H9 (cell line): ENCODE measurements at regions not wholly inside any gene's neighbourhood (a gene's known extent, or its start where the extent isn't known, plus 50 kb on each side); places are given as distances from the start of the nearest gene placed in this dataset.

Experiments
- DNase-seq: peaks from one replicate; pipeline ENCODE4 v3.0.0-alpha.2; 2017
- H2AFZ ChIP-seq: one replicate; pipeline ENCODE4 v1.6.1; 2013; ENCODE audit warnings: mild to moderate bottlenecking, low read length, control low read depth, moderate library complexity
- H2AK5ac ChIP-seq: 2 replicates; pipeline ENCODE4 v1.6.1; 2013; ENCODE audit warnings: low read length, control low read depth, mixed read lengths; ENCODE audit not compliant: insufficient read length
- H2BK120ac ChIP-seq: one replicate; pipeline ENCODE4 v1.6.1; 2013; ENCODE audit warnings: low read depth, mild to moderate bottlenecking, low read length, control low read depth, inconsistent platforms; ENCODE audit not compliant: poor library complexity, severe bottlenecking
- H2BK12ac ChIP-seq: 2 replicates; pipeline ENCODE4 v1.6.1; 2013; ENCODE audit warnings: low read length, control low read depth, mixed read lengths, low read depth; ENCODE audit not compliant: insufficient read length
- H2BK15ac ChIP-seq: 2 replicates; pipeline ENCODE4 v1.6.1; 2013; ENCODE audit warnings: low read depth, low read length, control low read depth
- H2BK20ac ChIP-seq: one replicate; pipeline ENCODE4 v1.6.1; 2013; ENCODE audit warnings: low read depth, mild to moderate bottlenecking, low read length, control low read depth, inconsistent platforms; ENCODE audit not compliant: poor library complexity, severe bottlenecking
- H2BK5ac ChIP-seq: 2 replicates; pipeline ENCODE4 v1.6.1; 2013; ENCODE audit warnings: low read length, control low read depth, mixed read lengths; ENCODE audit not compliant: insufficient read length
- H3K14ac ChIP-seq: 2 replicates; pipeline ENCODE4 v1.6.1; 2013; ENCODE audit warnings: low read length, control low read depth; ENCODE audit not compliant: insufficient read depth
- H3K18ac ChIP-seq: 2 replicates; pipeline ENCODE4 v1.6.1; 2013; ENCODE audit warnings: low read depth, mild to moderate bottlenecking, mixed read lengths, low read length, control low read depth; ENCODE audit not compliant: insufficient read length
- H3K23ac ChIP-seq: 2 replicates; pipeline ENCODE4 v1.6.1; 2013; ENCODE audit warnings: low read length, control low read depth, mixed read lengths, low read depth; ENCODE audit not compliant: insufficient read length
- H3K23me2 ChIP-seq: 2 replicates; pipeline ENCODE4 v1.6.1; 2013; ENCODE audit warnings: low read depth, mild to moderate bottlenecking, mixed read lengths, low read length, control low read depth; ENCODE audit not compliant: insufficient read length, poor library complexity, severe bottlenecking
- H3K27ac ChIP-seq: 2 replicates; pipeline ENCODE4 v1.5.1; 2013; ENCODE audit warnings: low read length, control low read depth, mixed read lengths, low read depth; ENCODE audit not compliant: insufficient read length
- H3K27me3 ChIP-seq: 2 replicates; pipeline ENCODE4 v1.6.1; 2013; ENCODE audit warnings: low read length, control low read depth, inconsistent platforms; ENCODE audit not compliant: insufficient read depth
- H3K4ac ChIP-seq: 2 replicates; pipeline ENCODE4 v1.6.1; 2013; ENCODE audit warnings: low read depth, mild to moderate bottlenecking, control low read depth, inconsistent platforms, low read length, moderate library complexity
- H3K4me1 ChIP-seq: 2 replicates; pipeline ENCODE4 v1.6.1; 2013; ENCODE audit warnings: low read length, control low read depth, inconsistent platforms; ENCODE audit not compliant: insufficient read depth
- H3K4me2 ChIP-seq: 2 replicates; pipeline ENCODE4 v1.6.1; 2013; ENCODE audit warnings: low read length, control low read depth, mixed read lengths; ENCODE audit not compliant: insufficient read length, insufficient read depth
- H3K56ac ChIP-seq: 2 replicates; pipeline ENCODE4 v1.6.1; 2013; ENCODE audit warnings: low read depth, mild to moderate bottlenecking, mixed read lengths, low read length, control low read depth; ENCODE audit not compliant: insufficient read length
- H3K79me1 ChIP-seq: 2 replicates; pipeline ENCODE4 v1.6.1; 2013; ENCODE audit warnings: low read depth, mild to moderate bottlenecking, moderate library complexity, low read length, control low read depth, inconsistent platforms; ENCODE audit not compliant: insufficient read depth, poor library complexity, severe bottlenecking
- H3K79me2 ChIP-seq: 2 replicates; pipeline ENCODE4 v1.6.1; 2013; ENCODE audit warnings: low read length, control low read depth, inconsistent platforms; ENCODE audit not compliant: insufficient read depth
- H3K9ac ChIP-seq: 2 replicates; pipeline ENCODE4 v1.6.1; 2013; ENCODE audit warnings: low read length, control low read depth, mixed read lengths; ENCODE audit not compliant: insufficient read length; ENCODE audit errors: extremely low read depth
- H3K9me3 ChIP-seq: one replicate; pipeline ENCODE4 v1.6.1; 2013; ENCODE audit warnings: low read depth, low read length, inconsistent platforms; ENCODE audit not compliant: control insufficient read depth
- H3T11ph ChIP-seq: one replicate; pipeline ENCODE4 v1.6.1; 2013; ENCODE audit warnings: mild to moderate bottlenecking, low read length, control low read depth, inconsistent platforms
- H4K20me1 ChIP-seq: one replicate; pipeline ENCODE4 v1.6.1; 2013; ENCODE audit not compliant: control insufficient read depth, insufficient read length, insufficient read depth
- H4K5ac ChIP-seq: 2 replicates; pipeline ENCODE4 v1.6.1; 2013; ENCODE audit warnings: low read depth, mild to moderate bottlenecking, mixed read lengths, low read length, control low read depth; ENCODE audit not compliant: insufficient read length
- H4K8ac ChIP-seq: replicated peaks from 2 replicates; pipeline ENCODE4 v1.6.1; 2013; ENCODE audit warnings: low read length, control low read depth, mixed read lengths, low read depth; ENCODE audit not compliant: insufficient read length
- H4K91ac ChIP-seq: 2 replicates; pipeline ENCODE4 v1.6.1; 2013; ENCODE audit warnings: low read depth, mild to moderate bottlenecking, moderate library complexity, mixed read lengths, low read length, control low read depth; ENCODE audit not compliant: insufficient read length
- H3K27ac Mint-ChIP-seq, 3 experiments: 2 replicates in 2 of 3; 3 replicates in 1 of 3; pipeline ENCODE4 v1.8.0; 2020 to 2021; ENCODE audit warnings: mixed read lengths in 3 of 3, mild to moderate bottlenecking in 1 of 3, moderate library complexity in 1 of 3
- H3K27me3 Mint-ChIP-seq: 2 replicates; pipeline ENCODE4 v1.8.0; 2021; ENCODE audit warnings: low read depth, mild to moderate bottlenecking, moderate library complexity, mixed read lengths
- H3K36me3 Mint-ChIP-seq, 3 experiments: 2 replicates in 2 of 3; 3 replicates in 1 of 3; pipeline ENCODE4 v1.8.0; 2020 to 2021; ENCODE audit warnings: low read depth in 3 of 3, mixed read lengths in 3 of 3; ENCODE audit not compliant: insufficient read depth in 1 of 3
- H3K4me1 Mint-ChIP-seq, 2 experiments: 2 replicates each; pipeline ENCODE4 v1.8.0; 2020; ENCODE audit warnings: mixed read lengths in 2 of 2
- H3K4me3 Mint-ChIP-seq, 2 experiments: 2 replicates in 1 of 2; 3 replicates in 1 of 2; pipeline ENCODE4 v1.8.0; 2020 to 2021; ENCODE audit warnings: mild to moderate bottlenecking in 2 of 2, mixed read lengths in 2 of 2, moderate library complexity in 1 of 2
- H3K9me3 Mint-ChIP-seq, 2 experiments: 2 replicates in 1 of 2; 3 replicates in 1 of 2; pipeline ENCODE4 v1.8.0; 2020; ENCODE audit warnings: mild to moderate bottlenecking in 2 of 2, mixed read lengths in 2 of 2, moderate library complexity in 1 of 2
- WGBS: extraction: QIAGEN DNeasy Blood & Tissue Kit; methylation state at CpG from one replicate; pipeline ENCODE4 v1.1.7; 2013; ENCODE audit warnings: missing lambda C conversion rate, low lambda C conversion rate, mixed read lengths; ENCODE audit not compliant: insufficient read length; ENCODE audit errors: extremely low coverage; 5-methylcytosine and 5-hydroxymethylcytosine counted together
- TF ChIP-seq, protein P1 (sequence below): fragments of 200-600 bp; sonication (generic); conservative IDR thresholded peaks from 3 replicates; pipeline ENCODE4 v1.8.0; 2021; ENCODE audit warnings: antibody characterized with exemption, mild to moderate bottlenecking

DNA sequence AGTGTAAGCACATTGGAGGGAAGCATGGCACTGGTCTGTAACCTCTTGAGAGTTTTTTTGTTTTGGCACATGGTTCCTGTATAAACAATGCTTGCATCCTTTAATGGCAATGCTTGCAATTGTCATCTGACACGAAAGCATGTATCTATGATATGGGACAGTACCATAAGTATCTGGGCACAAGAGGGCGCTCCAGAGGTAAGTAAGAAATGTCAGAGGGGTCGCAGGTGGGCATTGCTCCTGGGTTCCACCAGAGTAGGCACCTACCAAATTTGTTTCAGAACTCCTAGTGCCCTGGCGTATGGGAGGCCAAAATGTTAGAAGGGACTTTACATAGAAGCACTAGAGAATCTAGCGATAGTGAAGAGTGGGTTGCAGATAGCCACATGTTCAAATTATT is 58.7 kb upstream of the BCHE start:
- Histone ChIP-seq H3K79me2 (no peaks in the 10 kb centered on the region), H3K4me2 (no peak overlapping the region), H2BK20ac (no peak overlapping the region), H3K9me3 (no peaks in the 10 kb centered on the region), H3K14ac (no peak overlapping the region), H3K9ac (no peak overlapping the region), H4K5ac (no peak overlapping the region), H3K27me3 (no peaks in the 10 kb centered on the region), H3K18ac (no peak overlapping the region), H3K79me1 (no peaks in the 10 kb centered on the region), H2BK12ac (no peak overlapping the region), H3T11ph (no peak overlapping the region), H3K27ac (no peak overlapping the region), H3K4me1 (peaks cover 2% of the 10 kb centered on the region; the same call in 1 of the 2 replicates), H2AFZ (no peak overlapping the region), H3K23me2 (no peaks in the 10 kb centered on the region), H4K8ac (no peak overlapping the region), H2BK5ac (no peak overlapping the region), H2BK120ac (no peak overlapping the region), H3K56ac (no peak overlapping the region), H2BK15ac (no peak overlapping the region), H4K20me1 (no peaks in the 10 kb centered on the region), H3K23ac (no peak overlapping the region), H4K91ac (no peak overlapping the region), H3K4ac (no peak overlapping the region), H2AK5ac (no peak overlapping the region)
- peaks cover 0 to 1% of the 10 kb centered on the region in 2 experiments; a peak in 2 of 5 replicates for H3K9me3 Mint-ChIP-seq
- no CpG with 5 or more reads among the region's 5 CpGs for WGBS
- no peak overlapping the region for H3K27ac Mint-ChIP-seq
- peaks cover 15 to 22% of the 10 kb centered on the region in 2 experiments for H3K4me1 Mint-ChIP-seq
- DNase-seq = peak; percentile 74
- H3K27me3 Mint-ChIP-seq = no peaks in the 10 kb centered on the region
- TF ChIP-seq, protein P1, sequence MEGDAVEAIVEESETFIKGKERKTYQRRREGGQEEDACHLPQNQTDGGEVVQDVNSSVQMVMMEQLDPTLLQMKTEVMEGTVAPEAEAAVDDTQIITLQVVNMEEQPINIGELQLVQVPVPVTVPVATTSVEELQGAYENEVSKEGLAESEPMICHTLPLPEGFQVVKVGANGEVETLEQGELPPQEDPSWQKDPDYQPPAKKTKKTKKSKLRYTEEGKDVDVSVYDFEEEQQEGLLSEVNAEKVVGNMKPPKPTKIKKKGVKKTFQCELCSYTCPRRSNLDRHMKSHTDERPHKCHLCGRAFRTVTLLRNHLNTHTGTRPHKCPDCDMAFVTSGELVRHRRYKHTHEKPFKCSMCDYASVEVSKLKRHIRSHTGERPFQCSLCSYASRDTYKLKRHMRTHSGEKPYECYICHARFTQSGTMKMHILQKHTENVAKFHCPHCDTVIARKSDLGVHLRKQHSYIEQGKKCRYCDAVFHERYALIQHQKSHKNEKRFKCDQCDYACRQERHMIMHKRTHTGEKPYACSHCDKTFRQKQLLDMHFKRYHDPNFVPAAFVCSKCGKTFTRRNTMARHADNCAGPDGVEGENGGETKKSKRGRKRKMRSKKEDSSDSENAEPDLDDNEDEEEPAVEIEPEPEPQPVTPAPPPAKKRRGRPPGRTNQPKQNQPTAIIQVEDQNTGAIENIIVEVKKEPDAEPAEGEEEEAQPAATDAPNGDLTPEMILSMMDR = peak; percentile 78
- H3K36me3 Mint-ChIP-seq = no peaks in the 10 kb centered on the region
- no peak overlapping the region for H3K4me3 Mint-ChIP-seq
